Prostate gland (tissue), 2 donors: ENCODE measurements at regions not wholly inside any gene's neighbourhood (a gene's known extent, or its start where the extent isn't known, plus 50 kb on each side); places are given as distances from the start of the nearest gene placed in this dataset.

Experiments used
- CTCF ChIP-seq, 4 experiments: fragments of 200-600 bp in 2 of 4; fragments of 450-650 bp in 2 of 4; sonication (generic) in 2 of 4; IDR thresholded peaks; 1 replicate in 3 of 4; 2 replicates in 1 of 4; pipeline ENCODE4 v1.5.1; 2016 to 2019; ENCODE audit warnings: antibody characterized with exemption in 4 of 4, mild to moderate bottlenecking in 2 of 4, moderate library complexity in 2 of 4
- POLR2A ChIP-seq: fragments of 450-650 bp; IDR thresholded peaks from one replicate; pipeline ENCODE4 v1.6.1; 2016; ENCODE audit warnings: antibody characterized with exemption, mild to moderate bottlenecking
- POLR2AphosphoS5 ChIP-seq: sonication (generic); formaldehyde crosslinking; IDR thresholded peaks from one replicate; pipeline ENCODE4 v1.6.1; 2017; ENCODE audit warnings: antibody characterized with exemption

DNA sequence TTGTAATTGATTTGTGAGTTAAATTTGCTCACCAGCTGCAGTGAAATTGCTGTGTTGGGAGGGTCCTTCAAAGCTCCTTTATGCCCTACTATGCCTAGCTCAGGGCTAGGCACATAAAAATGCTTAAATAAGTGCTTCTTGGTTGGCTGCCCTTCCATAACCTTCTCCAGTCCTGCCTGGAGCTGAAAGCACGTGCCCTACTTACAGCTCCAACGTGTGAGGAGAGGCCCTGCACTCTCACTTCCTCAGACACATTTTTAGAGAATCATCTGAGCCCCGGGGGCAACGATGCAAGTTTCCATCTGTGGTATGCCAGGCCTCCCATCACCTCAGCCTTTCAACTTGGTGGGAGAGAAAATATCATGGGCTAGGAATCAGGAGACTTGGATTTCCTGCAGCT lies 202.7 kb downstream of the BCL11A start:
- TF ChIP-seq POLR2A, result no peak
- TF ChIP-seq CTCF (IDR thresholded peaks at IDR 0.05), result no peak
- TF ChIP-seq POLR2AphosphoS5, result no peak
